ENCODE measurements at regions not wholly inside any gene's neighbourhood (a gene's known extent, or its start where the extent isn't known, plus 50 kb on each side); places are given as distances from the start of the nearest gene placed in this dataset.
"Not testable (repeated sequence)": the region's sequence is repeated elsewhere in the genome, so short reads cannot be mapped to it uniquely, and the experiment has no call there.

- no peak overlapping the region for H3K4me3 Mint-ChIP-seq
- no peaks in the 10 kb centered on the region for H3K4me1 Mint-ChIP-seq (ENCODE audit: low read depth)
- no peaks in the 10 kb centered on the region for H3K36me3 Mint-ChIP-seq (ENCODE audit: low read depth)
- peaks cover 4% of the 10 kb centered on the region for H3K9me3 Mint-ChIP-seq
- no peak overlapping the region for H3K27ac Mint-ChIP-seq
- H3K27me3 Mint-ChIP-seq = no peaks in the 10 kb centered on the region
These were observed 386.1 kb downstream of the RWDD3 start for GRCh38 chr1:95620076-95620475.

GRCh38 chr1:95622609-95623008 is 388.6 kb downstream of the RWDD3 start:
- Mint-ChIP-seq H3K36me3 (ENCODE audit: low read depth) (no peaks in the 10 kb centered on the region), H3K27me3 (no peaks in the 10 kb centered on the region), H3K4me3 (no peak overlapping the region), H3K27ac (no peak overlapping the region), H3K9me3 (peaks cover 5% of the 10 kb centered on the region), H3K4me1 (ENCODE audit: low read depth) (no peaks in the 10 kb centered on the region)

- Mint-ChIP-seq H3K9me3 (peaks cover 9% of the 10 kb centered on the region), H3K4me3 (no peak overlapping the region), H3K27ac (no peak overlapping the region), H3K4me1 (ENCODE audit: low read depth) (no peaks in the 10 kb centered on the region), H3K36me3 (ENCODE audit: low read depth) (no peaks in the 10 kb centered on the region), H3K27me3 (no peaks in the 10 kb centered on the region)
These were observed 391.2 kb downstream of the RWDD3 start for GRCh38 chr1:95625224-95625623.

GRCh38 chr1:95627244-95627643 is 393.2 kb downstream of the RWDD3 start:
- H3K4me3 Mint-ChIP-seq = no peak overlapping the region
- peaks cover 9% of the 10 kb centered on the region for H3K9me3 Mint-ChIP-seq
- H3K4me1 Mint-ChIP-seq (ENCODE audit: low read depth) = no peaks in the 10 kb centered on the region
- no peaks in the 10 kb centered on the region for H3K36me3 Mint-ChIP-seq (ENCODE audit: low read depth)
- H3K27ac Mint-ChIP-seq = no peak overlapping the region
- H3K27me3 Mint-ChIP-seq = no peaks in the 10 kb centered on the region

GRCh38 chr1:95631695-95632094 is 397.7 kb downstream of the RWDD3 start:
- Mint-ChIP-seq H3K27me3 (no peaks in the 10 kb centered on the region), H3K36me3 (ENCODE audit: low read depth) (no peaks in the 10 kb centered on the region), H3K4me3 (no peak overlapping the region), H3K27ac (no peak overlapping the region), H3K9me3 (peaks cover 9% of the 10 kb centered on the region), H3K4me1 (ENCODE audit: low read depth) (no peaks in the 10 kb centered on the region)

- H3K9me3 Mint-ChIP-seq = no peaks in the 10 kb centered on the region
- no peak overlapping the region for H3K27ac Mint-ChIP-seq
These were observed 401.8 kb downstream of the RWDD3 start for GRCh38 chr1:95635811-95636210.

GRCh38 chr1:95636897-95637296 is 402.9 kb downstream of the RWDD3 start:
- H3K9me3 Mint-ChIP-seq = no peaks in the 10 kb centered on the region
- no peak overlapping the region for H3K27ac Mint-ChIP-seq
- no peaks in the 10 kb centered on the region for H3K4me1 Mint-ChIP-seq (ENCODE audit: low read depth)
- H3K4me3 Mint-ChIP-seq = no peak overlapping the region
- no peaks in the 10 kb centered on the region for H3K27me3 Mint-ChIP-seq
- no peaks in the 10 kb centered on the region for H3K36me3 Mint-ChIP-seq (ENCODE audit: low read depth)

More at GRCh38 chr1:95635811-95636210, 401.8 kb downstream of the RWDD3 start:
- no peaks in the 10 kb centered on the region for H3K4me1 Mint-ChIP-seq (ENCODE audit: low read depth)
- H3K4me3 Mint-ChIP-seq = no peak overlapping the region
- no peaks in the 10 kb centered on the region for H3K36me3 Mint-ChIP-seq (ENCODE audit: low read depth)
- H3K27me3 Mint-ChIP-seq = no peaks in the 10 kb centered on the region

GRCh38 chr1:95640746-95641145 is 406.7 kb downstream of the RWDD3 start:
- Mint-ChIP-seq H3K4me1 (ENCODE audit: low read depth) (no peaks in the 10 kb centered on the region), H3K27ac (no peak overlapping the region), H3K9me3 (peaks cover 5% of the 10 kb centered on the region), H3K4me3 (no peak overlapping the region), H3K36me3 (ENCODE audit: low read depth) (no peaks in the 10 kb centered on the region), H3K27me3 (no peaks in the 10 kb centered on the region)

GRCh38 chr1:95641386-95641785 is 407.4 kb downstream of the RWDD3 start:
- Mint-ChIP-seq H3K27ac (no peak overlapping the region), H3K9me3 (peaks cover 5% of the 10 kb centered on the region), H3K36me3 (ENCODE audit: low read depth) (no peaks in the 10 kb centered on the region), H3K27me3 (no peaks in the 10 kb centered on the region), H3K4me1 (ENCODE audit: low read depth) (no peaks in the 10 kb centered on the region), H3K4me3 (no peak overlapping the region)

- Mint-ChIP-seq H3K4me3 (no peak overlapping the region), H3K9me3 (peaks cover 5% of the 10 kb centered on the region), H3K27ac (no peak overlapping the region), H3K36me3 (ENCODE audit: low read depth) (no peaks in the 10 kb centered on the region), H3K4me1 (ENCODE audit: low read depth) (no peaks in the 10 kb centered on the region), H3K27me3 (no peaks in the 10 kb centered on the region)
These were observed 408.0 kb downstream of the RWDD3 start for GRCh38 chr1:95642035-95642434.

GRCh38 chr1:95643071-95643470 is 409.1 kb downstream of the RWDD3 start:
- H3K9me3 Mint-ChIP-seq = peaks cover 9% of the 10 kb centered on the region
- no peaks in the 10 kb centered on the region for H3K27me3 Mint-ChIP-seq
- no peak overlapping the region for H3K4me3 Mint-ChIP-seq
- H3K4me1 Mint-ChIP-seq (ENCODE audit: low read depth) = no peaks in the 10 kb centered on the region
- no peak overlapping the region for H3K27ac Mint-ChIP-seq
- H3K36me3 Mint-ChIP-seq (ENCODE audit: low read depth) = no peaks in the 10 kb centered on the region

- H3K36me3 Mint-ChIP-seq (ENCODE audit: low read depth); H3K27me3 Mint-ChIP-seq; H3K9me3 Mint-ChIP-seq: not testable (repeated sequence)
These were observed 411.1 kb downstream of the RWDD3 start for GRCh38 chr1:95645126-95645525.

GRCh38 chr1:95650631-95651030 is 416.6 kb downstream of the RWDD3 start:
- Mint-ChIP-seq H3K27me3 (no peaks in the 10 kb centered on the region), H3K4me3 (no peak overlapping the region), H3K9me3 (peaks cover 9% of the 10 kb centered on the region), H3K27ac (no peak overlapping the region), H3K36me3 (ENCODE audit: low read depth) (no peaks in the 10 kb centered on the region), H3K4me1 (ENCODE audit: low read depth) (no peaks in the 10 kb centered on the region)

More at GRCh38 chr1:95645126-95645525, 411.1 kb downstream of the RWDD3 start:
- H3K4me1 Mint-ChIP-seq (ENCODE audit: low read depth); H3K27ac Mint-ChIP-seq; H3K4me3 Mint-ChIP-seq: not testable (repeated sequence)

- Mint-ChIP-seq H3K4me1 (ENCODE audit: low read depth) (no peaks in the 10 kb centered on the region), H3K27me3 (no peaks in the 10 kb centered on the region), H3K36me3 (ENCODE audit: low read depth) (no peaks in the 10 kb centered on the region), H3K4me3 (no peak overlapping the region), H3K27ac (no peak overlapping the region), H3K9me3 (peaks cover 12% of the 10 kb centered on the region)
These were observed 418.5 kb downstream of the RWDD3 start for GRCh38 chr1:95652423-95652965.

GRCh38 chr1:95653618-95654017 is 419.6 kb downstream of the RWDD3 start:
- H3K4me3 Mint-ChIP-seq = no peak overlapping the region
- peaks cover 10% of the 10 kb centered on the region for H3K9me3 Mint-ChIP-seq
- no peaks in the 10 kb centered on the region for H3K36me3 Mint-ChIP-seq (ENCODE audit: low read depth)
- H3K27ac Mint-ChIP-seq = no peak overlapping the region
- H3K27me3 Mint-ChIP-seq = no peaks in the 10 kb centered on the region
- no peaks in the 10 kb centered on the region for H3K4me1 Mint-ChIP-seq (ENCODE audit: low read depth)

- H3K9me3 Mint-ChIP-seq = peaks cover 14% of the 10 kb centered on the region
These were observed 421.5 kb downstream of the RWDD3 start for GRCh38 chr1:95655321-95656020.

More at GRCh38 chr1:95655321-95656020, 421.5 kb downstream of the RWDD3 start:
- Mint-ChIP-seq H3K27me3 (no peaks in the 10 kb centered on the region), H3K4me3 (no peak overlapping the region), H3K4me1 (ENCODE audit: low read depth) (no peaks in the 10 kb centered on the region), H3K27ac (no peak overlapping the region), H3K36me3 (ENCODE audit: low read depth) (no peaks in the 10 kb centered on the region)

Measured in stimulated activated naive CD8-positive, alpha-beta T cell treated with anti-CD3 and anti-CD28 coated beads, Interleukin-15, Interleukin-2, amounts not matched to agents 100 ng/mL and 50 ng/mL, for 24 hours (primary cell).